HFF-Myc (cell line): ENCODE measurements at regions not wholly inside any gene's neighbourhood (a gene's known extent, or its start where the extent isn't known, plus 50 kb on each side); places are given as distances from the start of the nearest gene placed in this dataset.

Source experiments
- DNase-seq: peaks from one replicate; pipeline ENCODE4 v3.0.0-alpha.2; 2011; ENCODE audit warnings: low read depth; ENCODE audit errors: extremely low read depth
- H3K4me3 ChIP-seq: replicated peaks from 2 replicates; pipeline ENCODE4 v1.5.1; 2011; ENCODE audit warnings: low read depth, mild to moderate bottlenecking, control low read depth, low read length
- TF ChIP-seq, protein P1 (sequence below): IDR thresholded peaks from 2 replicates; pipeline ENCODE4 v1.5.1; 2012; ENCODE audit warnings: mild to moderate bottlenecking, low read depth, low read length, control low read depth; ENCODE audit errors: missing control alignments

DNA sequence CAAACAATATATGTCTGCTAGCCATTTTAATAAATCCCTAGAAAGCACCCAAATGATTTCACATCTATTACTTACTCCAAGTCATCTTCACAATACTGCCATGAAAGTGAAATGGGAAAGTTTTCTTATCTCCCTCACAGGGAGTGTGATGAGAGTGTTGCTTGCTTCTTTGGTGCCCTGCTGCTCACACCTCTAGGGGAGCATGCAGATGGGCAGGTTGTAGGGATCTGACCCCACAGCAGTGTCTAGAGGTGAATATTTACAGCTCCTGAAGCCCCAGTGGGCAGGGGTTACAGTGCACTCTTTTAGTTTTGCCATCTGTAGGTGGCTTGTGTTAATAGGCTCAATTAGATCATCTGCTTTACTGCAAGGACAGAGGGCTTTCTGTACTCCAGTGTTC is 173.2 kb downstream of the GABRG2 start:
- no peak for DNase-seq

DNA sequence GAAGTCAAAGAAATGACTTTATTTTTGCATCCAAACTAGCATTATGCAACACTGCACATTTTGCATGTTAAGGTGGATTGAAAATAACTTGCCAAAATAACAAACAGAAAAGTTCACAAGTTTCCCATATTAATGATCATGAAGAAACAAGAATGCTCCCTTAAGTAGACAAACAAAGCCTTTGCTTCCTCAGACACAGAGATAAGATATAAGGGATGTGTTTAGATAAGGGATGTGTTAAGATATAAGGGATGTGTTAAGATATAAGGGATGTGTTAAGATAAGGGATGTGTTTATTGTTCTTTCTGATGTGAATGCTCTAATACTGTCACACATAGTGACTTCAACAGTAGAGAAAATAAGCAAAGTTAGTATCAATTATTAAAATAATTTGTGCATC is 174.8 kb downstream of the GABRG2 start:
- H3K4me3 ChIP-seq: no peak overlapping the region
- no peak for DNase-seq
- TF ChIP-seq, protein P1, sequence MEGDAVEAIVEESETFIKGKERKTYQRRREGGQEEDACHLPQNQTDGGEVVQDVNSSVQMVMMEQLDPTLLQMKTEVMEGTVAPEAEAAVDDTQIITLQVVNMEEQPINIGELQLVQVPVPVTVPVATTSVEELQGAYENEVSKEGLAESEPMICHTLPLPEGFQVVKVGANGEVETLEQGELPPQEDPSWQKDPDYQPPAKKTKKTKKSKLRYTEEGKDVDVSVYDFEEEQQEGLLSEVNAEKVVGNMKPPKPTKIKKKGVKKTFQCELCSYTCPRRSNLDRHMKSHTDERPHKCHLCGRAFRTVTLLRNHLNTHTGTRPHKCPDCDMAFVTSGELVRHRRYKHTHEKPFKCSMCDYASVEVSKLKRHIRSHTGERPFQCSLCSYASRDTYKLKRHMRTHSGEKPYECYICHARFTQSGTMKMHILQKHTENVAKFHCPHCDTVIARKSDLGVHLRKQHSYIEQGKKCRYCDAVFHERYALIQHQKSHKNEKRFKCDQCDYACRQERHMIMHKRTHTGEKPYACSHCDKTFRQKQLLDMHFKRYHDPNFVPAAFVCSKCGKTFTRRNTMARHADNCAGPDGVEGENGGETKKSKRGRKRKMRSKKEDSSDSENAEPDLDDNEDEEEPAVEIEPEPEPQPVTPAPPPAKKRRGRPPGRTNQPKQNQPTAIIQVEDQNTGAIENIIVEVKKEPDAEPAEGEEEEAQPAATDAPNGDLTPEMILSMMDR: no peak

More for the DNA sequence above, 173.2 kb downstream of the GABRG2 start:
- H3K4me3 ChIP-seq: no peak overlapping the region
- TF ChIP-seq, protein P1: no peak

DNA sequence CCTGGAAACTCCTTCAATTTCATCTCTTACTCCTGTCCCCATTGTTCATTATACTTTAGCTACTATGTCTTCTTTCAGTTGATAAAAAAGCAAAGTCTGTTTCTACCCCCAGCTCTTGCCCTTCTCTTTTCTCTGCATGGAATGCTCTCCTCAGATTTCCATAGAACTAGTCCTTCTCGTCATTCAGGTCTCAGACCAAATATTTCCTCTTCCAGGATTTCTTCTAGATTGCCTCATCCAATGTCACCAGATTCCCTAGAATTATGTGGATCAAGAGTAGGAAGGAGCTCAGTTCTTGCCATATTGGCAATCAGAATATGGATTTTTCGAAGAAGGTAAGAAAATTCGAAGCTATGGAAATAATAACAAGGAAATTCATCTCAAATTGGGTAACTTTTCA is 176.1 kb downstream of the GABRG2 start:
- no peak overlapping the region for H3K4me3 ChIP-seq
- no peak for DNase-seq
- TF ChIP-seq, protein P1: no peak

DNA sequence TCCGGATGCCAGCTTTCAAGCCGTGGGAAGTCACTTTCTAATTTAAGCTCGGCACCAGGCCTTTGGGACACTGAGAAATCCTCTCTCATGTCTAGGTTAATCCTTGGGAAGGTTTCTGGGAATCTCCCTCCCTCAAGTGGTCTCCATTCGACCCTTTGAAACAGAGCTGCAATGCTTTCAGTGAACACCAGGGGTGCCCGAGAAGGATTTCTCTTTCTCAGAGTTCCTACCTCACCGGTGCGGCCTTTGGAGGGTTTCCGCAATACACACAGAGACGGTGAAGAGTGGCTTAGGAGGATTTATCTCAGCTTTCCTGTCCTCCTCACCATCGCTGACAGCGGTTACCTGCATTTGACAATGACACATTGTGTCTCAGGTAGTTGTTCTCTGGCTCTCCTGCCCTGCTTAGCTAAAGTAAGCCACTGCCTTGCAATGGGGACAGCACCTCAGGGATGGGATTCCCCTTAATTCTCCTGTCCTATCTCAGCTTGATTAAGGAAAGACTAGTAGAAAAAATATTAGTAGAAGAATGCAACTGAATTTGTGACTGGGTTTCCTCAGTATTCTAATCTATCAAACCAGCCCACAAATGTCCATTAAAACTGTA is 180.6 kb downstream of the GABRG2 start:
- DNase-seq: no peak
- no peak overlapping the region for H3K4me3 ChIP-seq
- TF ChIP-seq, protein P1: peak; percentile 13

DNA sequence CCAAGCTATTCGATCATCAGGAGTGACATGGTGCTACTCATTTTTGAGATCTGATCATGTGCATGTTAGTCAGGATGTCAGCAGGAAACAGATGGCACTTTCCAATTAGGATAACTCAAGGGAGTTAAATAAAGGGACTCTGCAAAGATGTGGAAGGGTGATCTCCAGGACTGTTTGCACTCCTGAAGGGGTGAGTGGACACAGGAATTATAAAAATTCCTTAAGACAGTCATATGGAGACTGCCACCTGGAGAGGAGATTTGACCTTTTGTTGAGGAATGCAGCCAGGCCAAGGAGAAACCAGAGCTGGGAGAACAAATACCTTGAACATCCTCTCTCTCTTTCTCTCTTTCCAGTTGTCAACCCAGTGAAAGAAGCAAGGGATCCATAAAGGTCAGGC is 189.1 kb downstream of the GABRG2 start:
- TF ChIP-seq, protein P1: no peak
- DNase-seq: no peak
- H3K4me3 ChIP-seq: no peak overlapping the region

DNA sequence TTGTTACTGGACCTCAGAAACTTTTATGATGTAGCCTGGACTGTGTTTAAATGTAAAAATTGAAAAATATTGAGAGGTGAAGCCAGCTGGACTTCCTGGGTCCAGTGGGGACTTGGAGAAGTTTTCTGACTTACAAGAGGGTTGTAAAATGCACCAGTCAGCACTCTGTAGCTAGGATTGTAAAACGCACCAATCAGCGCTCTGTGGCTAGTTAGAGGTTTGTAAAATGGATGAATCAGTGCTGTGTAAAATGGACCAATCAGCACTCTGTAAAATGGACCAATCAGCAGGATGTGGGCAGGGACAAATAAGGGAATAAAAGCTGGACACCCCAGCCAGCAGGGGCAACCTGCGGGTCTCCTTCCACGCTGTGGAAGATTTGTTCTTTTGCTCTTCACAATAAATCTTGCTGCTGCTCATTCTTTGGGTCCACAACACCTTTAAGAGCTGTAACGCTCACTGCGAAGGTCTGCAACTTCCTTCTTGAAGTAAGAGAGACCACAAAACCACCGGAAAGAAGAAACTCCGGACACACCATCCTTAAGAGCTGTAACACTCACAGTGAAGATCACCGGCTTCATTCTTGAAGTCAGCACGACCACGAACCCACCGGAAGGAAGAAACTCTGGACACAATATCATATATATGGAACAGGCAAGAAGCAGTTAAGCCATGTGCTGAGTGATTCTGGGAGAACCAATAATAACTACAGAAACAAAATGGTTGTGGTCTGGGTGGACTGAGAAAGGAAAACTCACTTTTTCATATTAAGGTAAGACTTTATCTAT is 201.3 kb downstream of the GABRG2 start:
- TF ChIP-seq, protein P1: no peak
- H3K4me3 ChIP-seq: no peak overlapping the region
- DNase-seq: no peak
